Activated CD4-positive, alpha-beta T cell treated with anti-CD3 and anti-CD28 coated beads for 48 hours (primary cell): ENCODE measurements at regions not wholly inside any gene's neighbourhood (a gene's known extent, or its start where the extent isn't known, plus 50 kb on each side); places are given as distances from the start of the nearest gene placed in this dataset.

ENCODE experiments used
- DNase-seq: peaks from one replicate; pipeline ENCODE4 v3.0.0-alpha.2; 2020

GRCh38 chr13:33891196-33891742, 73.3 kb downstream of the RFC3 start:
- DNase-seq = no peak

- DNase-seq = no peak
Measured at GRCh38 chr13:33893559-33893958, 75.6 kb downstream of the RFC3 start.

GRCh38 chr13:33904431-33904830, 86.5 kb downstream of the RFC3 start:
- DNase-seq = no peak

DNA sequence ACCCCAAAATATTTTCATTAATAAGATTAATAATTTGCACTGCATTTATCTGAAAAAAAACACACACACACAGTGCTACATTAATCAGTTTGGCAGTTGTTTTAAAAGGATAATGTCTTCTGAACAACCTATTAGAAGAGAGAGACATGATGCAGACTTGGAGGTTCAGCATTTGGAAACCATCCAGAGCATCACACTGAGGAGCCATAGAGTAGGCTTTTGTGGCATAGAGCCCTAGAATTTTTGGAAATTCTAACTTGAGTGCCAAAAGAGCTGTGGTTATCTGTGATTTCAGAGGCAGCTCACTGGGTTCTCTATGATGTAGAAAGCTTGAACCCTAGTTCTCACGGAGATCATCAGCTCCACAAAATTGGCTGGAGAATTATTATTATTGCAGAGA, 90.2 kb downstream of the RFC3 start:
- no peak for DNase-seq

DNA sequence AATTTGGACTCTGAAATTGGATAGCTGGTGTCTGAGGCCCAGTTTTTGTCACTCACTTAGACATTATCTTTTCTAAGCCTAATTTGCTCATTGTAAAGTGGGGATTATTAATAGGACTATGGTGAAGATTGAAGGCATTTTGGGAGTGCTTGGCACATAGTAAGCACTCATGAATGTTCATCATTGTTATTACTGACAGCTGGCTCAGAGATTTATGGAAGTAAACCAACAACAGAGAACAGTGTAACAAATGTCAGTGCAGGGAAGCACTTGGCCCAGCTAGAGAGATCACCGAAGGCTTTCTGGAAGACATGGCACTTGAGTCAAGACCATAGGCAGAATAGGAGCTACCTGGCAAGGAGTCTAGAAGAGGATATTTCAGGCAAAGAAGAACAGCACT, 92.3 kb downstream of the RFC3 start:
- no peak for DNase-seq

DNA sequence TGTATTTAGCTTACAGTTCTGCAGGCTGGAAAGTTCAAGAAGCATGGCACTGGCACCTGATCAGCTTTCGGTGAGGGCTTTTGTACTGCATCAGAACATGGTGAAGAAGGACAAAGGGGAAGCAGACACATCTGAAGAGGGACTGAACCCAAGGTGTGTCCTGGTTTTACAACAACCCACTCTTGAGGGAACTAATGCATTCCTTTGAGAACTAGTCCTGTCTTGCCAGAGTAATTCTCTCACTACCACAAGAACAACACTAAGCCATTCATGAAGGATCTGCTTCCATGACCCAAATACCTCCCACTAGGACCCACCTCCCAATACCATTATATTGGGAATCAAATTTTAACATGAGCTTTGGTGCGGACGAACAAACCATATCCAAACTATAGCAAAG, 93.6 kb downstream of the RFC3 start:
- no peak for DNase-seq

- no peak for DNase-seq
Measured at GRCh38 chr13:33913829-33914228, 95.9 kb downstream of the RFC3 start.

- DNase-seq = no peak
Measured at GRCh38 chr13:33917190-33917589, 99.2 kb downstream of the RFC3 start.

- no peak for DNase-seq
Measured at GRCh38 chr13:33918199-33918932, 100.4 kb downstream of the RFC3 start.

DNA sequence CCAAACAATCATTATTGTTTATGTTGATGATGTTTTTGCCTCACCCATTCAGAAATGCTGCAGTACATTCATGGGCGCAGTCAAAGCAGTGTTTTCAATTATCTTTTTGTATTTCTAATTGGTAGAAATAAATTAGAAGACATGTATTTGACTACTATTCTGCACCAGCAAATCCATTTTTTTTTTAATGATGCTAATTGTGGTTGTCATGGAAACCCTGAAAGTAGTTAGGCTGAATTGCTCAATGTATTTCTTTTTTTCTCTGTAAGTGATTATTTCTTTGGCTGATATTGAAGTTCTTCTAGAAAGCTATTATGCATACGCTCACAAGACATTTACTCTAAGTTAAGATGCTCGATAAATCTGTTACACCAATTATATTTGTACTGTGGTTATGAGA, 101.2 kb downstream of the RFC3 start:
- DNase-seq = no peak

DNA sequence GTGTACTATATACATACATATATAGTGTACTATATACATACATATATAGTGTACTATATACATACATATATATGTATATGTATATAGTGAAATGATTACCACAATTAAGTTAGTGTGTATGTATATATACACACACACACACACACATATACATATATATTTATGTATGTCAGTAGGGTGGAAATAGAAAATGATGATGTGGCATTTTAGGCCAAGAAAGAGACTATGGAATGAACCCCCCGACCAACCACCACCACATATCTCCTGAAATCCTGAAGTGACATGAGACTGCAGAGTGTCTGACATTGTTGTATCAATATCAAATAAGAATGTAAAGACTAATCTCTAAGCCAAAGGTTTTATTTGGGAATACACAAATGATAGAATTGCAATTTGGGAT, 107.6 kb downstream of the RFC3 start:
- DNase-seq = no peak

DNA sequence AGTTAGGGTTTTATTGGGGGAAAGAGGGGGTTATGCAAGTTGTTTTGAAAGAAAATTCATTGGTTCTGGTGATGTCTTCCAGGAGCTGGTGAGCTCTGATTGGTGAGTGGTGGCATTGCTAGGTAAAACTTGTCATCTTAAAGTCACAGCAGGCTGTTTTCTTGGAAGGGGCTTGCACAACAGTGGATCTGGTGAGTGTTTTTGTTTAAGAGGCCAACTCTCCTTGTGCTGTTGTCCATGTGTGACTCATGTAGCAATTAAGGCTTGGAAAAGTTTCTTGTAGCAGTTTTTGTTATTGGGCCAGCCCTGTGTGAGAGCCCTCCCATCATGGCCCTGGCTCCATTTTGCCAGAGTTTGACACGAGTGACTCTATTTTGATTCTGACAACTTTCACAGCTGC, 109.4 kb downstream of the RFC3 start:
- no peak for DNase-seq

GRCh38 chr13:33931397-33932311, 113.7 kb downstream of the RFC3 start:
- DNase-seq = no peak

DNA sequence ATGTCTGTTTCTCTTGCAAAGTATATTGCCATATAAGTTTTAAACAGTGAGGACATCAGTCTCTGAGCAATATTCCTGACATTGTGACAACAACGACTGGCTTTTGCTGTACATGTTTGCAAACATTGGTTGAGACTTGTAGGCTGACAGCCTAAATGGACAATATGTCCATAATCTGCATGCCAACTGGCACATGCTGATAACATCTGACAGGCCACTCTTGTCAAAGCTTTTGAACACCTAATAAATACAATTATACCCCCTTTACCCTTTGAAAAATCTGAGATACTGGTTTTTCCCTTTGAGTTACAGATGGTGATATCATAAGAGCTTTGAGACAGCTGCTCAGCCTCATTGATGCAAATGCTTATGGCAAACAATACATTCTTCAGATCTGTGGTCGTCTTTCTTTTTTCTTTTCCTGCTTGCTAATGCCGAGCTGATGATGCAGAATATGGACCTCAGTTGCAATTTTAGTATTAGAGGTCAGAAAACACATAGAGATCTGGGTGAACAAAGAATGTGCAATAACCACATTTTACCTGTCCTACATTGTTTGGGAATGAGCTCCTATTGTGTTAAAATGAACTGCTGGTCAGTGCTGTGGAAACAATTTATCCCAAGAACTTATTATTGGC, 114.9 kb downstream of the RFC3 start:
- no peak for DNase-seq

DNA sequence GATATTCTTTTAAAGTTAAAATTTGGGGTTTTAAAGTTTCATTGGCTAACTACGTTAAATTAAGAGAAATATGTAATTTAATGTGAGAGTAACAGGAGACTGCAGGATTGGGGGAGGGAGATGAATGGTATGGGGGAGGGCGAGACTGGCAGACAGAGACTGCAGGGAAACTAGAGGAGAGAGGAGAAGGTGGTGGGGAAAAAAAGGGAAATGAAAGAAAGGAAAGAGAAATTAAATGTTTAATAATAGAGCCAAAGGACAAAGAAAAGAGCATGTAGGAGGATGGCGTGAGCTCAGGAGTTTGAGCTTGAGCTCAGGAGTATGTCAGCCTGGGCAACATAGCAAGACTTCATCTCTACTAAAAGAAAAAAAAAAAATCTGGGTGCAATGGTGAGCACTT, 115.9 kb downstream of the RFC3 start:
- DNase-seq = no peak

GRCh38 chr13:33934343-33934742, 116.4 kb downstream of the RFC3 start:
- DNase-seq = no peak

GRCh38 chr13:33934951-33935371, 117.0 kb downstream of the RFC3 start:
- DNase-seq = no peak

DNA sequence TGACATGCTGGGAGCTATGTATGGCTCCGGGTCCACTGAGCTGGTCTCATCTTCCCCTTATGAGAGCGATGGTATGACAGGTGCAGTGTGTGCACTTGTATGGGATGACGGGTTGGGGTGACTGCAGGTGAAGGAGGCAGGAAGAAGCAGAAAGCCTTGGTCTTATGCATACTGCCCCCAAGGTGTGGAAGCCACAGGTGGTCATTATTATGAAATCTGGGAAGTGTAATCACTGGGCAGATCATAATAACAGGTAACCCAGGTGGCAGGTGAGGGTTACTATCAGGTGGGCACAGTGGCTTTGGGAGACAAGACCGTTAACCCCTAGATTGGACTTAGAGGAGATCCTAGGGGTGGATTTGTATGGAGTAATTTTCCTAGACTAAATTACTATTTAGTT, 118.0 kb downstream of the RFC3 start:
- no peak for DNase-seq

- no peak for DNase-seq
Measured at GRCh38 chr13:33937373-33938098, 119.6 kb downstream of the RFC3 start.

GRCh38 chr13:33940256-33940655, 122.3 kb downstream of the RFC3 start:
- DNase-seq = no peak

GRCh38 chr13:33940898-33941297, 122.9 kb downstream of the RFC3 start:
- DNase-seq = no peak

GRCh38 chr13:33945477-33945876, 127.5 kb downstream of the RFC3 start:
- no peak for DNase-seq

DNA sequence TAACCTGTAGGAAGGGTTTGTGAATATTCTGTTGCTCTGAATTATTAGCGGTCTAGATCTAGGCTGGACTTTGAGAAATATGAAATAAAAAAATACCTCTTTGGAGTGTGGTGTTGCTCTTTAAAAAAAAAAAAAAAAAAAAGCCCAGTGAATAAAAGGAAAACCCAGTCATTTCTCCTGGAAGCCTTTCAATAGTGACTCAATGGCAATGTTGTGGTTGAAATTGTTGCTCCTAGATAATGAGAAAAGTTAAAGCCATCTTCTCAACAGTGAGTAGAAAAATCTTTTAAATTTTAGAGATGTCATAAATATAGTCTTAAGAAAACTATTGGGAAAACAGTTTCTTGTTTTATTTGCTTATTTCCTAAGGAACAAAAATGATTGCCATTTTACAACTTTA, 135.3 kb downstream of the RFC3 start:
- DNase-seq = no peak
